PFSK-1 (cell line): ENCODE measurements at regions not wholly inside any gene's neighbourhood (a gene's known extent, or its start where the extent isn't known, plus 50 kb on each side); places are given as distances from the start of the nearest gene placed in this dataset.

Experiments used
- FOXP2 ChIP-seq: optimal IDR thresholded peaks from 2 replicates; pipeline ENCODE3; 2011; ENCODE audit warnings: borderline replicate concordance, control low read depth, inconsistent platforms; ENCODE audit not compliant: insufficient read depth; ENCODE audit errors: extremely low read length, extremely low read depth
- POLR2AphosphoS5 ChIP-seq: IDR thresholded peaks from 2 replicates; pipeline ENCODE4 v1.6.1; 2012; ENCODE audit warnings: low read depth, mild to moderate bottlenecking, control low read depth, low read length, moderate library complexity
- SIN3A ChIP-seq: IDR thresholded peaks from 2 replicates; pipeline ENCODE4 v1.6.1; 2012; ENCODE audit warnings: mild to moderate bottlenecking, low read length, moderate library complexity, borderline replicate concordance; ENCODE audit not compliant: insufficient read depth
- TF ChIP-seq, protein P1 (sequence below), 2 experiments: IDR thresholded peaks; 2 replicates each; pipeline versions ENCODE4 v1.6.1 to v1.8.0; 2011 to 2012; ENCODE audit warnings: low read depth in 2 of 2, low read length in 2 of 2, control low read depth in 1 of 2, inconsistent platforms in 1 of 2, mild to moderate bottlenecking in 1 of 2, moderate library complexity in 1 of 2; ENCODE audit not compliant: insufficient read depth in 1 of 2

DNA sequence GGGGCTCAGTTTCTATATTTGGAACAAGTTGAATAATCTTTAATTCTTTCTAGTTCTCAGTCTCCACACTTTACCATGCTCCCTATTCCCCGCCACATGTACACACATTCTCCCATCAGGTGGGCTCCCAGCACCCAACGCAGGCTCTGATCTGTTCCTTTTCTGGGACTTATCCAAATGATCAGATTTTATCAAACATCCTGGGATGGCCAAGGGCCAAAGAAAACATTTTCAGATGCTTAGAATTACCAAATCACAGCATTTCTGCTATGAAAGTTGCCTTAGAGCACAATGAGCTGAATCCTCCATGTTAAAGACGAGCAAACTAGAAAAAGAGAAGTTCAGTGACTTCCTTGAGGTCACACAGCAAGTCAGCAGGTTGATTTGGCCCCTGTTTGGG, 153.4 kb downstream of the SEC61B start:
- TF ChIP-seq SIN3A: no peak
- TF ChIP-seq POLR2AphosphoS5: no peak
- TF ChIP-seq, protein P1, sequence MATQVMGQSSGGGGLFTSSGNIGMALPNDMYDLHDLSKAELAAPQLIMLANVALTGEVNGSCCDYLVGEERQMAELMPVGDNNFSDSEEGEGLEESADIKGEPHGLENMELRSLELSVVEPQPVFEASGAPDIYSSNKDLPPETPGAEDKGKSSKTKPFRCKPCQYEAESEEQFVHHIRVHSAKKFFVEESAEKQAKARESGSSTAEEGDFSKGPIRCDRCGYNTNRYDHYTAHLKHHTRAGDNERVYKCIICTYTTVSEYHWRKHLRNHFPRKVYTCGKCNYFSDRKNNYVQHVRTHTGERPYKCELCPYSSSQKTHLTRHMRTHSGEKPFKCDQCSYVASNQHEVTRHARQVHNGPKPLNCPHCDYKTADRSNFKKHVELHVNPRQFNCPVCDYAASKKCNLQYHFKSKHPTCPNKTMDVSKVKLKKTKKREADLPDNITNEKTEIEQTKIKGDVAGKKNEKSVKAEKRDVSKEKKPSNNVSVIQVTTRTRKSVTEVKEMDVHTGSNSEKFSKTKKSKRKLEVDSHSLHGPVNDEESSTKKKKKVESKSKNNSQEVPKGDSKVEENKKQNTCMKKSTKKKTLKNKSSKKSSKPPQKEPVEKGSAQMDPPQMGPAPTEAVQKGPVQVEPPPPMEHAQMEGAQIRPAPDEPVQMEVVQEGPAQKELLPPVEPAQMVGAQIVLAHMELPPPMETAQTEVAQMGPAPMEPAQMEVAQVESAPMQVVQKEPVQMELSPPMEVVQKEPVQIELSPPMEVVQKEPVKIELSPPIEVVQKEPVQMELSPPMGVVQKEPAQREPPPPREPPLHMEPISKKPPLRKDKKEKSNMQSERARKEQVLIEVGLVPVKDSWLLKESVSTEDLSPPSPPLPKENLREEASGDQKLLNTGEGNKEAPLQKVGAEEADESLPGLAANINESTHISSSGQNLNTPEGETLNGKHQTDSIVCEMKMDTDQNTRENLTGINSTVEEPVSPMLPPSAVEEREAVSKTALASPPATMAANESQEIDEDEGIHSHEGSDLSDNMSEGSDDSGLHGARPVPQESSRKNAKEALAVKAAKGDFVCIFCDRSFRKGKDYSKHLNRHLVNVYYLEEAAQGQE (IDR thresholded peaks at IDR 0.05; ENCODE audit: insufficient read depth in 1 of 2, low read depth in 2 of 2, low read length in 2 of 2): no peak
- no peak for TF ChIP-seq FOXP2
